HG02678 (cell line): ENCODE measurements at regions not wholly inside any gene's neighbourhood (a gene's known extent, or its start where the extent isn't known, plus 50 kb on each side); places are given as distances from the start of the nearest gene placed in this dataset.
"Not testable (repeated sequence)": the region's sequence is repeated elsewhere in the genome, so short reads cannot be mapped to it uniquely, and the experiment has no call there.

Experiments used
- ATAC-seq: cut with Tn5 transposase; IDR thresholded peaks from one replicate; pipeline ENCODE4 v1.9.1; 2021; ENCODE audit warnings: mild to moderate bottlenecking, moderate library complexity; ENCODE audit not compliant: unreplicated experiment

- ATAC-seq = no peak
Observed at GRCh38 chr1:222012816-222013215, 270.9 kb upstream of the DUSP10 start.

- no peak for ATAC-seq
Observed at GRCh38 chr1:222010306-222010705, 268.4 kb upstream of the DUSP10 start.

GRCh38 chr1:222009105-222009730 is 267.3 kb upstream of the DUSP10 start:
- ATAC-seq = no peak

- ATAC-seq = no peak
Observed at GRCh38 chr1:222006715-222007114, 264.8 kb upstream of the DUSP10 start.

GRCh38 chr1:222004784-222005183 is 262.9 kb upstream of the DUSP10 start:
- no peak for ATAC-seq

GRCh38 chr1:222004034-222004433 is 262.1 kb upstream of the DUSP10 start:
- ATAC-seq = no peak

GRCh38 chr1:222002503-222002902 is 260.6 kb upstream of the DUSP10 start:
- no peak for ATAC-seq

- no peak for ATAC-seq
Observed at GRCh38 chr1:222000131-222000530, 258.2 kb upstream of the DUSP10 start.

- no peak for ATAC-seq
Observed at GRCh38 chr1:221998781-221999180, 256.9 kb upstream of the DUSP10 start.

- no peak for ATAC-seq
Observed at GRCh38 chr1:221998186-221998612, 256.3 kb upstream of the DUSP10 start.

- ATAC-seq = not testable (repeated sequence)
Observed at GRCh38 chr1:221997012-221997411, 255.1 kb upstream of the DUSP10 start.

GRCh38 chr1:221994939-221995338 is 253.1 kb upstream of the DUSP10 start:
- ATAC-seq = no peak

- peak; percentile 69 for ATAC-seq
Observed at GRCh38 chr1:221994274-221994698, 252.4 kb upstream of the DUSP10 start.

GRCh38 chr1:221993444-221993948 is 251.6 kb upstream of the DUSP10 start:
- no peak for ATAC-seq

- ATAC-seq = peak; percentile 44
Observed at GRCh38 chr1:221992427-221992826, 250.5 kb upstream of the DUSP10 start.

GRCh38 chr1:221991221-221991620 is 249.3 kb upstream of the DUSP10 start:
- ATAC-seq = no peak

- no peak for ATAC-seq
Observed at GRCh38 chr1:221989741-221990140, 247.9 kb upstream of the DUSP10 start.

GRCh38 chr1:221988829-221989228 is 246.9 kb upstream of the DUSP10 start:
- ATAC-seq = no peak

- no peak for ATAC-seq
Observed at GRCh38 chr1:221987860-221988520, 246.1 kb upstream of the DUSP10 start.

GRCh38 chr1:221983444-221983843 is 241.6 kb upstream of the DUSP10 start:
- no peak for ATAC-seq

- ATAC-seq = no peak
Observed at GRCh38 chr1:221981461-221981860, 239.6 kb upstream of the DUSP10 start.

GRCh38 chr1:221979444-221980032 is 237.6 kb upstream of the DUSP10 start:
- ATAC-seq = no peak
